ENCODE measurements at regions not wholly inside any gene's neighbourhood (a gene's known extent, or its start where the extent isn't known, plus 50 kb on each side); places are given as distances from the start of the nearest gene placed in this dataset.
"Not testable (repeated sequence)": the region's sequence is repeated elsewhere in the genome, so short reads cannot be mapped to it uniquely, and the experiment has no call there.

GRCh38 chr4:160044693-160045092 is 941.8 kb downstream of the RAPGEF2 start:
- no peak overlapping the region for H3K4me3 ChIP-seq (ENCODE audit: low read depth, low read length)
- TF ChIP-seq, protein P1, sequence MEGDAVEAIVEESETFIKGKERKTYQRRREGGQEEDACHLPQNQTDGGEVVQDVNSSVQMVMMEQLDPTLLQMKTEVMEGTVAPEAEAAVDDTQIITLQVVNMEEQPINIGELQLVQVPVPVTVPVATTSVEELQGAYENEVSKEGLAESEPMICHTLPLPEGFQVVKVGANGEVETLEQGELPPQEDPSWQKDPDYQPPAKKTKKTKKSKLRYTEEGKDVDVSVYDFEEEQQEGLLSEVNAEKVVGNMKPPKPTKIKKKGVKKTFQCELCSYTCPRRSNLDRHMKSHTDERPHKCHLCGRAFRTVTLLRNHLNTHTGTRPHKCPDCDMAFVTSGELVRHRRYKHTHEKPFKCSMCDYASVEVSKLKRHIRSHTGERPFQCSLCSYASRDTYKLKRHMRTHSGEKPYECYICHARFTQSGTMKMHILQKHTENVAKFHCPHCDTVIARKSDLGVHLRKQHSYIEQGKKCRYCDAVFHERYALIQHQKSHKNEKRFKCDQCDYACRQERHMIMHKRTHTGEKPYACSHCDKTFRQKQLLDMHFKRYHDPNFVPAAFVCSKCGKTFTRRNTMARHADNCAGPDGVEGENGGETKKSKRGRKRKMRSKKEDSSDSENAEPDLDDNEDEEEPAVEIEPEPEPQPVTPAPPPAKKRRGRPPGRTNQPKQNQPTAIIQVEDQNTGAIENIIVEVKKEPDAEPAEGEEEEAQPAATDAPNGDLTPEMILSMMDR (conservative IDR thresholded peaks at IDR 0.05; ENCODE audit: low read depth, low read length), result no peak
- DNase-seq (ENCODE audit: low read depth), result no peak

DNA sequence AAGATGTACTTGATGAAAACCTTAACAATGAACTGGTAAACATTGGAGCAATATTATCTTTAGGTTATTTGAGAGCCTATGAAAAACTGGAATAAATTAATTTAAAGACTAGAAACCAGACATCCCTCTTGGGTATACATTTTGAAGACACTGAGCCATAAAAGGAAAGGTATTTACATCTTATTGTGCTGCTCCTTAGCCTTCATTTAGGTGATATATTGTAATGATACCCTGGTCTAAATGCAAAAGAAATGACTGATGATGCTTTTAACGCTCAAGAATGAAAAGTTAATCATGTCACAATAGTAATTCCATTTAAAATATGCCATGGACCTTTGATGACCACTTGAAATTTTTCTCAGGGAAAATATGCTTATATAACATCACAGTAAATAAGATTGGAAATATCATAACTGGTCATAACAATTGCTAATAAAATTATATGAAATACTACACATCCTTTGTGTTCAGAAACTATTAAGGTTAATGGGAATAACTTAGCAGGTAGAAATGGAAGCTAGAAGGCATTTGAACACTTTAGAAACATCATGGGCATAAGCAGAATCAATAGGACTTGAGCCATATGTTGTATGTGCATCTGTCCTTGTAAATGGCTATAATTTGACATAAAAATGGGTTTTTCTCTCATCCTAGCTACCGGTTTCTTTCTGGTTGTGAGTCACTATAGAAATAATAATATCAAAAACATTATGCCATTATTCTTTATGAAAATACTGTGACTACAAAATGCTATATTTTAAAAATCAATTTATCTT is 979.7 kb downstream of the RAPGEF2 start:
- TF ChIP-seq, protein P1 (conservative IDR thresholded peaks at IDR 0.05; ENCODE audit: low read depth, low read length), result no peak
- no peak overlapping the region for H3K4me3 ChIP-seq (ENCODE audit: low read depth, low read length)
- no peak for DNase-seq (ENCODE audit: low read depth)

DNA sequence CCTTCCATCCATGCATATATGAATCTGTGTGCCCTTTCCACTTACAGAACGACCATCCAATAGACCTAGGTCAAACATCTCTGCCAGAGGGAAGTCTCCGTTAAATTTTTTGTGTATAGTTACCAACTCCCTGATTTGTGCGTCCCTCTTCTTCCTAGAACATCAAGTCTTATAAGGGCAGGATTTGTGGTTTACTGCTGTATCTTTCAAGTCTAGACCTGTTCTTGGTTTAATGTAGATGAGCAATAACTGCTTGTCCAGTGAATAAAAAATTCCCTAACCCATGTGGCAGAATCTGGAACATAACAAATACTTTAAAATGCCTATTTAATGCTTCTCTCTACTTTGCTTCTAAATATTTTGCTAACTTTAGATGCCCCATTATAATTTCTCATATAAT is 988.8 kb downstream of the RAPGEF2 start:
- TF ChIP-seq, protein P1 (conservative IDR thresholded peaks at IDR 0.05; ENCODE audit: low read depth, low read length), result no peak
- H3K4me3 ChIP-seq (ENCODE audit: low read depth, low read length), result no peak overlapping the region
- DNase-seq (ENCODE audit: low read depth), result no peak

DNA sequence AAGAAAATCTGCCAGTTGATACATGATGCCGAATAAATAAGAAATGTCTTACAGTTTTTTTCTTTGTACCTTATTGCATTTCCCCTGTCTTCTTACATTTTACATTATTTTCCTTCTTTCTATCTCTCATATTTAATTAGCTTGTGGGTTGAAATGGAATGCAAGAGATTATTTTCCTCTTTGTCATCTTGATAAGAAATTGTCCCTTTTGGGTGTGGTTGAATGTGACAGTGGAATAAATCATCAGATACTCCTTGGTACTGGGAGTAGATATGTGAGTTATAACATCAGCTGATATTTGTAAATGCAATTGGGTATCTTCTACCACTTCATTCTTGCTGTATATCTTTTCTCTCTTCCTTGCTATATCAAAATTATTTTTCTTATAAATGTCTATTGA is 997.4 kb downstream of the RAPGEF2 start:
- H3K4me3 ChIP-seq (ENCODE audit: low read depth, low read length), result no peak overlapping the region
- TF ChIP-seq, protein P1 (conservative IDR thresholded peaks at IDR 0.05; ENCODE audit: low read depth, low read length), result no peak
- DNase-seq (ENCODE audit: low read depth), result no peak

- H3K4me3 ChIP-seq (ENCODE audit: low read depth, low read length), result no peak overlapping the region
- no peak for DNase-seq (ENCODE audit: low read depth)
- TF ChIP-seq, protein P1 (conservative IDR thresholded peaks at IDR 0.05; ENCODE audit: low read depth, low read length), result no peak
Observed at GRCh38 chr4:160110891-160111290, 1008.0 kb downstream of the RAPGEF2 start.

GRCh38 chr4:160117686-160118085 is 1014.8 kb downstream of the RAPGEF2 start:
- no peak for DNase-seq (ENCODE audit: low read depth)
- TF ChIP-seq, protein P1 (conservative IDR thresholded peaks at IDR 0.05; ENCODE audit: low read depth, low read length), result no peak
- no peak overlapping the region for H3K4me3 ChIP-seq (ENCODE audit: low read depth, low read length)

DNA sequence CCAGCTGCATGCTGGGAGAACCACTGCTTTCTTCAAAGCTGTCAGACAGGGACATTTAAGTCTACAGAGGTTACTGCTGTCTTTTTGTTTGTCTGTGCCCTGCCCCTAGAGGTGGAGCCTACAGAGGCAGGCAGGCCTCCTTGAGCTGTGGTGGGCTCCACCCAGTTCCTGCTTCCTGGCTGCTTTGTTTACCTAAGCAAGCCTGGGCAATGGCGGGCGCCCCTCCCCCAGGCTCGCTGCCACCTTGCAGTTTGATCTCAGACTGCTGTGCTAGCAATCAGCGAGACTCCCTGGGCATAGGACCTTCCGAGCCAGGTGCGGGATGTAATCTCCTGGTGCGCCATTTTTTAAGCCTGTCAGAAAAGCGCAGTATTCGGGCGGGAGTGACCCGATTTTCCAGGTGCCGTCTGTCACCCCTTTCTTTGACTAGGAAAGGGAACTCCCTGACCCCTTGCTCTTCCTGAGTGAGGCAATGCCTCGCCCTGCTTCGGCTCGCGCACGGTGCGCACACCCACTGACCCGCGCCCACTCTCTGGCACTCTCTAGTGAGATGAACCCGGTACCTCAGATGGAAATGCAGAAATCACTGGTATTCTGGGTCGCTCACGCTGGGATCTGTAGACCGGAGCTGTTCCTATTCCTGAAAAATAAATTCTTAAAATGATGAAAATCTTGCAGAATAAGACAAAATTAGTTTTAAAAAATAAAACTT is 1022.9 kb downstream of the RAPGEF2 start:
- DNase-seq (ENCODE audit: low read depth); H3K4me3 ChIP-seq (ENCODE audit: low read depth, low read length): not testable (repeated sequence)

All from epithelial cell of proximal tubule (primary cell).